Limb (tissue), 2 donors: ENCODE measurements at regions not wholly inside any gene's neighbourhood (a gene's known extent, or its start where the extent isn't known, plus 50 kb on each side); places are given as distances from the start of the nearest gene placed in this dataset.
A peak's percentile ranks its signal among the peaks of the same experiment; 100 is the strongest.

ENCODE experiments used
- DNase-seq, 2 donors: peaks; one replicate each; pipeline ENCODE4 v3.0.0-alpha.2; 2016; ENCODE audit errors: extremely low spot score in 2 of 2

GRCh38 chr4:8759987-8760386 lies 111.7 kb downstream of the HMX1 start:
- DNase-seq, result peak in 1 of 2 donors; percentile 21

DNA sequence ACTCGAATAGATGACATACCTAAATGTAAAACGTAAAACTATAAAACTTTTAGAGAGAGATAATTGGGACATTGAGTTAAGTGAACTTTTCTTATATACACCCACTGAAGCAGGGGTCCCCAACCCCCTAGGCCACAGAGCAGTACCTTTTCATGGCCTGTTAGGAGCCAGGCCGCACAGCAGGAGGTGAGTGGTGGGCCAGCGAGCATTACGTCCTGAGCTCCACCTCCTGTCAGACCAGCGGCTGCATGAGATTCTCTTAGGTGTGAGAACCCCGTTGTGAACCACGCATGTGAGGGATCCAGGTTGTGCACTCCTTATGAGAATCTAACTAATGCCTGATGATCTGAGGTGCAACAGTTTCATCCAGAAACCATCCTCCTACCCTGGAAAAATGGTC lies 114.8 kb downstream of the HMX1 start:
- no peak for DNase-seq

DNA sequence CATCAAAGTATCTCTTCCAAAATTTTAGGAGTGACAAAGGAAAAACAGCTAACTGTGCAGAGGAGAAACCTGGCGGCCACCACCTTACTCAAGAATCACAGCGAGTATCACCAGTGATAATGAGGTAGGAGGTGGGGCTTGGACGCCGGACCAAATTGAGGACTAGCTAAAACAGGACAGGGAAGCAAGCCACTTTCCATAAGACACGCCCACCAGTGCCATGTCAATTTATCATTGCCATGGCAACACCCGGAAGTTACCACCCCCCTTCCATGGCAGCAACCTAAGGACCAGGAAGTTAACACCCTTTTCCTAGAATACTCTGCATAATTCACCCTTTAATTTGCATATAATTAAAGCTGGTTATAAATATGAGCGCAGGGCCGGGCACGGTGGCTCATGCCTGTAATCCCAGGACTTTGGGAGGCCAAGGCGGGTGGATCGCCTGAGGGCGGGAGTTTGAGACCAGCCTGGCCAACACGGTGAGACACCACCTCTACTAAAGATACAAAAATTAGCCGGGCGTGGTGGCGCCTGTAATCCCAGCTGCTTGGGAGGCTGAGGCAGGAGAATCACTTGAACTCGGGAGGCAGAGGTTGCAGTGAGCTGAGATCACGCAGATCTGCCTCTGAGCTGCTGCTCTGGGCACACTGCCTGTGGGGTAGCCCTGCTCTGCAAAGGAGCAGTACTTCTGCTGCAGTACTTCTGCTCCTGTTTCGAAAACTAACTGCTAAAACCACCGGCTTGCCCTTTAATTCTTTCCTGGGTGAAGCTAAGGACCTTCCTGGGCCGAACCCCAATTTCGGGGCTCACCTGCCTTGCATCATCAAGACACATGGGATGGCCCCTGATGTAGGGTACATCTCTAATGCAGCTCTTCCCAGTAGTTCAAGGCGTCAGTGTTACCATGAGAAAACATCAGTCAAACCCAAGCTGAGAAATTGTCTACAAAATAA lies 116.7 kb downstream of the HMX1 start:
- DNase-seq, result peak in 1 of 2 donors; percentile 6

GRCh38 chr4:8748236-8748575 lies 123.4 kb downstream of the HMX1 start:
- DNase-seq, result no peak

DNA sequence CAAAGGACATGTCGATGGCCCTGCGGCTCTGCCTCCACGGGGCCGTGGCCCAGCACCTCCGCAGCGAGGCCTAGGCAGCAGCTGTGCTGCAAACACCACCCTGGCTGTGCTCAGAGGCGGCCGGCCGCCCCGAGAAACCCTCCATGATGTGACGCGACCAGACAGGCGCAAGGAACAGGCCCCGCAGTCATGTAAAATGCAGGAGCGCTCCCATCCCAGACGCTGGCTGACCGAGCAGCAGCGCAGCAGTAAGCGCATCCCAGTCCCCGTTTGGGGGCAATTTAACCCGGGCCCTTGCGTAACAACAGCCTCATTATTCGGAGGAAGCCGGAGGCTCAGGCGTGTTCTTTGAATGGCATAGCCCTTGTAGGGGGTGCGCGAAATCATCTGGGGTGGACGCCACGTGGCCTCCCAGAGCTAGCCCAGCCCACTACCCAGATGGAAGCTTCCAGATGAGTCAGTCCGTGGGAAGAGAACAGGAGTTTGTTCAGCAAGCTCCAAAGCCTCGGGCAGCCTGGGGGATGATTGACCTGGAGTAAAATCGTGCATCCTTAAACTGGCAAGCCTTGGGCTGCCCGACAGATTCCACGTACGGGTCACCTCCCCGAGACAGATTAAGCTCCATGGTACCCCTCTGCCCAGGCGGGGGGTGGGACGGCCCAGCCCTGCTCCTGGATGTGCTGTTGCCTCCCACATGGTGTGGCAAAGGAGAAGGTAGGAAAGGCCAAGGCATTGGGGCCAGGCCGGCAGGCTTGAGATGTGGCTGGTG lies 124.0 kb downstream of the HMX1 start:
- peak in 1 of 2 donors; percentile 25 for DNase-seq

DNA sequence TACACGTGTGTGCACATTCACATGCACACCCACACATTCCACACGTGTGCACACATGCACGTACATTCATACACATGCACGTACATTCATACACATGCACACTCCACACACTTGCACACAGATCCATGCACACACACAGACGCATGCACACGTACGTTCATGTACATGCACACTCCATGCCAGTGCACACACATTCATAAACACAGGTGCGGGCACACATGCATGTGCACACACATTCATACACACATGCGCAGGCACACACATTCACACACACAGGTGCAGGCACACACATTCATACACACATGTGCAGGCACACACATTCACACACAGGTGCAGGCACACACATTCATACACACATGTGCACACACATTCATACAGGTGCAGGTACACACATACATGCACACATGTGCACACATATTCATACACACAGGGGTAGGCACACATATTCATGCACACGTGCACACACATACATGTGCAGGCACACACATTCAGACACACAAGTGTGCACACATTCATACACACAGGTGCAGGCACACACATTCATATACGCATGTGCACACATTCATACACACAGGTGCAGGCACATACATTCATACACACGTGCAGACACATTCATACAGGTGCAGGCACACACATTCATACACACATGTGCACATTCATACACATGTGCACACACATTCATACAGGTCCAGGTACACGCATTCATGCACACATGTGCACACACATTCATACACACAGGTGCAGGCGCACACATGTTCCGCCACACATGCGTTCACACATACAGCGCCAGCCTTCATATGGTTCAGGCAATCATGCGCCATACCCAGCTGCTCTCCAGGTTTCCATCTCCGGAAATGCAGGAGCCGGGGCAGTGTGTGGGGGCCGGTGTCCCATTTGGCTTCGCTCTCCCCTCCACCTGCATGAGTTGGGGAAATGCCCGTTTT lies 124.8 kb downstream of the HMX1 start:
- no peak for DNase-seq

GRCh38 chr4:8745826-8746225 lies 125.8 kb downstream of the HMX1 start:
- no peak for DNase-seq

DNA sequence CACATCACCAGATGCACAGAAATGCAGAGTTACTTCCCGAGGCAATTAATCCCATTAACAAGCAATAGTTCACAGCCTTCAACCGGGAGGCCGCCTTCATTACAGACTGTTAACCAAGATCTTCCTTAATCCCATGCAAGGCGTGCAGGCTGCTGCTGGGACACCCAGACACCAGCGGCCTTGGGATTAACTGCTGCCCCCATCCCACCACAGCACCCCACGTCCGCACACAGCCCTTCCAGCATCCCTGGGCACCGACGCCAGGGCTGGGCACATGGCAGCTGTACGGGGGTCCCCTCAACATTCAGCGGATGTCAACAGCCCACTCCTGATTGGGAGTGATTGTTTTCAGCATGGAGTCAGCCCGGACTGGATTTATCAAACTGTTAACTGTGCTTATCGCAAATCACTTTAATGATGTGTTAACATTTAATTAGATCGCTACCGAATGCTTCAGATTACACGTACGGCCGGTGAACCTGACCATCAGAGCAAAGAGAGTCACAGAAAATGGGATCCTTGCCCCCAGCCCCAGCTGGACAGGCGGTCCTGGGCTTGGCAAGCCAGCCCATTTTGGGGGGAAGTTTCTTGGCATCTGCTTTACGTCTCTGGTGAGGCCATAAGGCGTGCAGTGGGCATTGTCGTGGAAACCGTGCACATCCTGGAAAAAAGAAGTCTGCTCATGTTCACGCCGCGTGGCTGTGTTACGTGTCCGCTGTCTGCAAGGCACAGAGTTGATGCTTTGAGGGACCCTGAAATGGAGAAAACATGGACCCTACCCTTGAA lies 126.4 kb downstream of the HMX1 start:
- DNase-seq, result peak in 1 of 2 donors; percentile 30

GRCh38 chr4:8744083-8744805 lies 127.4 kb downstream of the HMX1 start:
- no peak for DNase-seq

DNA sequence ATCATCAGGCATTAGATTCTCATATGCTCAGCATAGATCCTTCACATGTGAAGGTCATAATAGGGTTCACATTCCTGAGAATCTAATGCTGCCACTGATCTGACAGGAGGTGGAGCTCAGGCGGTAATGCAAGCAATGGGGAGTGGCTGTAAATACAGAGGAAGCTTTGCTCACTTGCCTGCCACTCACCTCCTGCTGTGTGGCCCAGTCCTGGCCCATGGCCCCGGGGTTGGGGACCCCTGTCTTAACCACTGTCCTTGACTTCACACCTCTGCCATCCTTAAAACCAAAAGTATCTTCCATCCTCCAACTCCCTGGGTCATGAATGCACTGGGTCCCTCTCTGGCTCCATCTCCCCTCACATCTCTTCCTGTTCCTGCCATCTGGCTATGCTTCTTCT lies 129.1 kb downstream of the HMX1 start:
- DNase-seq, result no peak

DNA sequence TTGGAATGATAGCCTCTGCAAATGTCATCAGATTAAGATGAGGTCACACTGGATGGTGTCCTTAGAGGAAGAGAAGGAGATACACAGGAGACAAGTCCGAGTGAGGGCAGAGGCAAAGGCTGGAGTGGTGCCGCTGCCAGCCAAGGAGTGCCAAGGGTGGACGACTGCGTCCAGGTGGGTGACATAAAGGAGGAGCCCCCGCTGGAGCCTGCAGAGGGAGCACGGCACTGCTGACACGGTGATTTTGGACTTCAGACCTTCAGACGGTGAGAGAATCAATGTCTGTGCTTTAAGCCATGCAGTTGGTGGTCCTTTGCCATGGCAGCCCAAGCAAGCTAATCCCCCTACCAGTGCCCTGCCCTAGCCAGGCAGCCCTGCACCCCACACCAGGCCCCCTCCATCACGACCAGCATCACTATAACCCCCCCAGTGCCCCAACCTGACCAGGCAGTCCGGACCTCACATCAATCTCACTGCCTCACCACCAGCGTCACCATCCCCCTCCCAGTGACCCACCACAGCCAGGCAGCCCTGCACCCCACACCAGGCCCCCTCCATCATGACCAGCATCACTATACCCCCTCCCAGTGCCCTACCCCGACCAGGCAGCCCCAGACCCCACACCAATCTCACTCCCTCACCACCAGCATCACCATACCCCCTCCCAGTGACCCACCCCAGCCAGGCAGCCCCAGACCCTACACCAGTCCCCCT lies 130.0 kb downstream of the HMX1 start:
- DNase-seq, result no peak

GRCh38 chr4:8740666-8741395 lies 130.8 kb downstream of the HMX1 start:
- no peak for DNase-seq

DNA sequence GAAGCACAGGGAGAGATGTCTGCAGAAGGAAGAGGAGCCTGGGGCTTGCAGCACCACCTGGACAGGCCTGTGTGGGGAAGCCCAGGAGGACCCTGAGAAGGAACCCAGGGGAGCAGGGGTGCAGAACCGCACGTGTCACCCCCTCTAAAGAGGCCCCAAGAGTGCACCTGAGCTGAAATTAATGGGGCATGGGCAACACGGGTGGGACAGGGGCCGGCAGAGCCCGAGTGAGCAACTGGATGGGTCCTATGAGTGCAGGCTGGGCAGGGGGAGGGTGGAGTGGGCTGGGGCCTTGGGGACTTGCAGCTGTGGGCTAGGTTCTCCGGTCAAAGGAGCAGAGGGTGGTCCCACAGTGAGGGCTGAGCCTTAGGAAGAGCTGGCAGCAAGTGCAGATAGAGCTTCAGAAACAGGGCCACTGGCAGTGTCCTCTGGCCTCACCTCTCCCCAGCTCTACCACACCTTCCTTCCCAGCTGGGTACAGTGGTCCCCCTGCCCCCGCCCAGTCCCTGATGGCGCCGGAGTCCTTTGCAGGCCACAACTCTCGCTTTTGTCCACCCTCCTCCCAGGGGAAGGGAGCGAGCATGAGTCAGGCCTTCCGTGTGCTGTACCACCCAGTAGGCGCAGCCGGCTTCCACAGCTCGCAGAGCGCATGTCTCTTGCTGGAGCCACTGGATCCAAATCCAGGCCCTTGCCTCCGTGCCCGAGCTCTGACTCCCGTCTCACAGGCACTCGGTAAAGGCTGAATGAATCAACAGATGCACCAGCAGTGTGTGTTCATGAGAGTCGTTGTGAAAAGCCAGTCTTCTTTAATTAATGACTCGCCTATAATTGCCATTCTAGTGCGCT lies 131.6 kb downstream of the HMX1 start:
- DNase-seq, result no peak

GRCh38 chr4:8739317-8739716 lies 132.3 kb downstream of the HMX1 start:
- DNase-seq, result no peak

DNA sequence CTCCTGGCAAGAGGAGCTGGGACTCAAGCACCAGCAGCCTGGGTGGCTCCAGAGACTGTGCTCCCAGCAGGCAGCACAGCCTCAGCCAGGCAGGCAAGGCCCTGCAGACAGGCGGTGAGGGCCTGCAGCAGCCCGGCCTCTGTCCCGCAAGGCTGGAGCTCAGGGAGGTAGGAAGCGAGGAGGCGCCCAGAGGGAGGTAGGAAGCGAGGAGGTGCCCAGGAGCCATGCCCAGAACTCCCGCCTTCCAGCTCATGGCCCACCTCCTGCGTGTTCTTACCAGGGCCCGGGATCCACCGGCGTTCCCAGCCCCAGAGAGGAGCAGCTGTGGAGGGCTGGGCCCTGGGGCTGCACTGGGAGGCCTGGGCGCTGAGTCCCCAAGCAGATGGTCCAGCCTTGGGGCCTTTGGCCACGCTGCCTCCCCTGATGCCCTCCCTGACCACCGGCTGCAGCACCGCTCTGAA lies 133.1 kb downstream of the HMX1 start:
- DNase-seq, result no peak

- no peak for DNase-seq
Measured at GRCh38 chr4:8737601-8738279, 133.9 kb downstream of the HMX1 start.

DNA sequence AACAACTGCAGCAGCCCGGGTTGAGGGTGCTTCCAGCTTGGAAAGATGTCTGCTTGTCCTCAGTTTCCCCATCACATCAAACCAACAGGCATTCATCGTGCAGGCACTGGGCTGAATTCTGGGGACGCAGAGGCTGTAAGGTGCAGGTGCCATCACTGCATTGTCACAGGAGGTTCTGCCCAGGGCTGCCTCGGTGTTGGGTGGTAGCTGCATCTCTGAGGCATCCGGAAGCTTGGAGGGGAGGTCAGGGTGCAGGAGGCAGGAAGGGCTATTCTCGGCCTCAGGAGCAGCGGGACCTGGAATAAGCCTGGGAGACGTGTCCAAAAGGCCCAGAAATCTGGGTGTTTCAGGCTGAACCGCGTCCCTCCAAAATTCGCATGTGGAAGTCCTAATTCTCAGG lies 134.6 kb downstream of the HMX1 start:
- DNase-seq, result no peak
